HUDEP-2 (cell line): ENCODE measurements at regions not wholly inside any gene's neighbourhood (a gene's known extent, or its start where the extent isn't known, plus 50 kb on each side); places are given as distances from the start of the nearest gene placed in this dataset.
"Not testable (repeated sequence)": the region's sequence is repeated elsewhere in the genome, so short reads cannot be mapped to it uniquely, and the experiment has no call there.

Source experiments
- DNase-seq, 76 experiments: peaks; one replicate each; lab custom pipeline; 2025; ENCODE audit not compliant: unreplicated experiment in 76 of 76; lab: John Stamatoyannopoulos, UW

DNA sequence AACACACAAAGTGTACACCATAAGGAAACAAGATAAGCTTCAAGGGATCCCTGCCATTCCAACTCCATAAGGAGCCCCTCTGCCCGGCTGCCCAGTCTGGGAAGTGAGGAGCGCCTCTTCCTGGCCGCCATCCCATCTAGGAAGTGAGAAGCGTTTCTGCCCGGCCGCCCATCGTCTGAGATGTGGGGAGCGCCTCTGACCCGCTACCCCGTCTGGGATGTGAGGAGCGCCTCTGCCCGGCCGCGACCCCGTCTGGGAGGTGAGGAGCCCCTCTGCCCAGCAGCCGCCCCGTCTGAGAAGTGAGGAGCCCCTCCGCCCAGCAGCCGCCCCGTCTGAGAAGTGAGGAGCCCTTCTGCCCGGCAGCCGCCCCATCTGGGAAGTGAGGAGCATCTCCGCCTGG lies 51.8 kb upstream of the KLHL4 start:
- not testable (repeated sequence) for DNase-seq
